B cell (primary cell): ENCODE measurements at regions not wholly inside any gene's neighbourhood (a gene's known extent, or its start where the extent isn't known, plus 50 kb on each side); places are given as distances from the start of the nearest gene placed in this dataset.

Source experiments
- CTCF ChIP-seq: fragments of 200-600 bp; IDR thresholded peaks from one replicate; pipeline ENCODE4 v1.8.0; 2022; ENCODE audit warnings: antibody characterized with exemption, mild to moderate bottlenecking
- EZH2 ChIP-seq: IDR thresholded peaks from 2 replicates; pipeline ENCODE4 v1.6.1; 2012; ENCODE audit warnings: borderline replicate concordance, low read depth, mild to moderate bottlenecking, moderate library complexity, low read length; ENCODE audit not compliant: insufficient read depth, poor library complexity, severe bottlenecking

GRCh38 chr12:46604684-46605083, 221.1 kb downstream of the SLC38A4 start:
- no peak for TF ChIP-seq CTCF
- no peak for TF ChIP-seq EZH2
